CD4-positive, alpha-beta memory T cell (primary cell): ENCODE measurements at regions not wholly inside any gene's neighbourhood (a gene's known extent, or its start where the extent isn't known, plus 50 kb on each side); places are given as distances from the start of the nearest gene placed in this dataset.
"Not testable (repeated sequence)": the region's sequence is repeated elsewhere in the genome, so short reads cannot be mapped to it uniquely, and the experiment has no call there.

Source experiments
- CTCF ChIA-PET: fragments of 350-600 bp; sonication (Branson Sonifier 250); formaldehyde crosslinking; loops from one replicate; lab custom pipeline; 2021; ENCODE audit warnings: inconsistent platforms; ENCODE audit not compliant: partially characterized antibody; lab: Charles Lee
- POLR2A ChIA-PET: fragments of 350-600 bp; sonication (Branson Sonifier 250); formaldehyde crosslinking; loops from one replicate; lab custom pipeline; 2021; ENCODE audit not compliant: partially characterized antibody; lab: Charles Lee
- DNase-seq, 5 donors: peaks; one replicate each; pipeline versions ENCODE4 v3.0.0 to v3.0.0-alpha.2; 2020 to 2022; ENCODE audit warnings: mixed read lengths in 1 of 5
- H3K27ac ChIP-seq: one replicate; pipeline ENCODE4 v1.7.0; 2013; ENCODE audit warnings: low read depth, low read length
- H3K27me3 ChIP-seq: 2 replicates; pipeline ENCODE4 v1.7.0; 2013; ENCODE audit warnings: mild to moderate bottlenecking, low read length, moderate library complexity; ENCODE audit not compliant: insufficient read depth
- H3K36me3 ChIP-seq: 2 replicates; pipeline ENCODE4 v1.7.0; 2013; ENCODE audit warnings: mild to moderate bottlenecking, low read length, moderate library complexity; ENCODE audit not compliant: insufficient read depth
- H3K4me1 ChIP-seq: 2 replicates; pipeline ENCODE4 v1.7.0; 2013; ENCODE audit warnings: mild to moderate bottlenecking, low read length, moderate library complexity; ENCODE audit not compliant: insufficient read depth
- H3K4me3 ChIP-seq, 2 donors: one replicate each; pipeline ENCODE4 v1.7.0; 2013; ENCODE audit warnings: low read length in 2 of 2, mild to moderate bottlenecking in 1 of 2
- H3K9me3 ChIP-seq, 2 donors: one replicate each; pipeline ENCODE4 v1.7.0; 2013; ENCODE audit warnings: low read length in 2 of 2, control low read depth in 1 of 2; ENCODE audit not compliant: control insufficient read depth in 1 of 2
- H3K27ac Mint-ChIP-seq, 7 donors: one replicate each; pipeline ENCODE4 v1.8.0; 2020 to 2021; ENCODE audit warnings: mixed read lengths in 7 of 7, mild to moderate bottlenecking in 6 of 7, inconsistent platforms in 3 of 7, moderate library complexity in 3 of 7
- H3K27me3 Mint-ChIP-seq, 2 donors: one replicate each; pipeline ENCODE4 v1.8.0; 2020 to 2021; ENCODE audit warnings: mixed read lengths in 2 of 2
- H3K36me3 Mint-ChIP-seq, 2 donors: one replicate each; pipeline ENCODE4 v1.8.0; 2020 to 2021; ENCODE audit warnings: mixed read lengths in 2 of 2, inconsistent platforms in 1 of 2, mild to moderate bottlenecking in 1 of 2
- H3K4me1 Mint-ChIP-seq, 4 donors: one replicate each; pipeline ENCODE4 v1.8.0; 2020 to 2021; ENCODE audit warnings: mixed read lengths in 4 of 4, mild to moderate bottlenecking in 1 of 4
- H3K4me3 Mint-ChIP-seq, 8 donors: one replicate each; pipeline ENCODE4 v1.8.0; 2020 to 2021; ENCODE audit warnings: mixed read lengths in 8 of 8, mild to moderate bottlenecking in 7 of 8, moderate library complexity in 6 of 8, inconsistent platforms in 3 of 8
- H3K9me3 Mint-ChIP-seq, 8 donors: one replicate each; pipeline ENCODE4 v1.8.0; 2020 to 2021; ENCODE audit warnings: mixed read lengths in 8 of 8, mild to moderate bottlenecking in 5 of 8, inconsistent platforms in 3 of 8, moderate library complexity in 1 of 8
- intact Hi-C: fragments of 100-400 bp; cut with micrococcal nuclease; formaldehyde crosslinking; loops from one replicate; pipeline ENCODE4 v1.15.1; 2023

GRCh38 chr21:14008006-14008405, 202.7 kb downstream of the LIPI start:
- H3K36me3 Mint-ChIP-seq, CTCF ChIA-PET, POLR2A ChIA-PET, H3K4me1 ChIP-seq, H3K27ac ChIP-seq, intact Hi-C loops, H3K4me1 Mint-ChIP-seq, H3K4me3 Mint-ChIP-seq, H3K9me3 Mint-ChIP-seq, H3K27ac Mint-ChIP-seq, H3K27me3 ChIP-seq, DNase-seq, H3K9me3 ChIP-seq, H3K27me3 Mint-ChIP-seq, H3K4me3 ChIP-seq, H3K36me3 ChIP-seq: not testable (repeated sequence)

DNA sequence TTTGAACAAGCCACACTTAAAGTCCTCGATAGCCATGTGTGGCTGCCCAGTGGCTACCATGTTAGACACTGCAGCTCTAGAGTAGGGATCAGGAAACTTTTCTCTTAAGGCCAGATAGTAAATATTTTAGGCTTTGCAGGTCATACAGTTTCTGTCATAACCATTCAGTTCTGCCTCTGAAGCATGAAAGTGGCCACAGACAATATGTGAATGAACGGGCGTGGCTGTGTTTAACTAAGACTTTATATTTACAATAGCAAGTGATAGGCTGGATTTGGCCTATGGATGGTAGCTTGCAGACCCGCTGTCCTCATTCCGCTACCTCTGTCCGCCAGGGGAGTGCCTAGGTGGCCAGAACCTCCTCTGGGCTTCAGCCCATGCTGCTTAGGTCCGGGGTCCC, 204.6 kb downstream of the LIPI start:
- H3K9me3 ChIP-seq, H3K27ac Mint-ChIP-seq, H3K36me3 ChIP-seq, POLR2A ChIA-PET, H3K4me1 Mint-ChIP-seq, H3K27me3 ChIP-seq, H3K4me3 Mint-ChIP-seq, H3K36me3 Mint-ChIP-seq, H3K9me3 Mint-ChIP-seq, intact Hi-C loops, CTCF ChIA-PET, H3K4me1 ChIP-seq, H3K4me3 ChIP-seq, DNase-seq, H3K27me3 Mint-ChIP-seq, H3K27ac ChIP-seq: not testable (repeated sequence)

GRCh38 chr21:13986996-13987958, 223.5 kb downstream of the LIPI start:
- H3K27ac Mint-ChIP-seq, DNase-seq, H3K4me3 Mint-ChIP-seq, H3K9me3 ChIP-seq, POLR2A ChIA-PET, intact Hi-C loops, H3K27me3 Mint-ChIP-seq, H3K4me1 ChIP-seq, H3K4me3 ChIP-seq, H3K27me3 ChIP-seq, H3K36me3 Mint-ChIP-seq, H3K27ac ChIP-seq, H3K36me3 ChIP-seq, H3K4me1 Mint-ChIP-seq, CTCF ChIA-PET, H3K9me3 Mint-ChIP-seq: not testable (repeated sequence)

DNA sequence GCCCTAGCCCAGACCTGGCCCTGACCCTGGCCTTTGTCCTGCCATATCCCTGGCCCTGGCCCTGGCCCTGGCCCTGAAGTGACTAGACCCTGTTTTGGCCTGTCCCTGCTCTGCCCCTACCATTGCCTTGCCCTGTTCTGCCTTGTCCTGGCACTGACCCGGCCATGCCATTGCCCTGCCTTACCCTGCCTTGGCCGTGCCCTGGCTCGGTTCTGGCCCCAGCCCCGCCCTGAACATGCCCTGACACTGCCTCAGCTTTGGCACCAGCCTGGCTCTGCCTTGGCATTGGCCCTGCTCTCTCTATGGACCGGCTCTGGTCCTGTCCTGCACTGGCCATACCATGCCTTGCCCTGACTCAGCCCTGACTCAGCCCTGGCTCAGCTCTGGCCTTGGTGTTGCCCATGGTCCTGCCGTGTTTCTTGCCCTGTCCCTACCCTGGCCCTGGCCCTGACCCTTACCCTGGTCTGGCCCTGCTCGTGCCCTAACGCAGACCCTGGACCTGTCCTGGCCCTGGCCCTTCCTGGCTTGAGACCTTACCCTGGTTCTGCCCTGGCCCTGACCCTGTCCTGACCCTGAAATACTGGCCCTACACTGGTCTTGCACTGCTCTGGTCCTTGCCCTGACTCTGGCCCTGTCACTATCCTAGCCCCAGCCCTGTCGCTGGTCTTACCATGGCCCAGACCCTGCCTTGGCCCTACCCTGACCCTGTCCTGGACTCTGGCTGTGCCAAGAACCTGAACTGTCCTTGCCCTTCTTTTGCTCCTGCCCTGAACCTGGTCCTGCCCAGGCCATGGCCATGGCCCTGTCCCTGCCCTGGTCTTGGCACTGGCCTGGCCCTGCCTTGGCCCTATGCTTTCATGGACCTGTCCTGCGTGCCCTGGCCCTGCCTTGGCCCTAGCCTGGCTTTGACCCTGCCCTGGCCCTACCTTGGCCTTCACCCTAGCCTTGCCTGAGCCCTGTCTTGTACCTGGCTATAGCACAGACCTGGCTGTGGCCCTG, 224.6 kb downstream of the LIPI start:
- intact Hi-C loops, H3K27me3 Mint-ChIP-seq, H3K4me1 Mint-ChIP-seq, H3K36me3 Mint-ChIP-seq, H3K27ac ChIP-seq, H3K4me3 Mint-ChIP-seq, H3K4me3 ChIP-seq, H3K36me3 ChIP-seq, H3K4me1 ChIP-seq, CTCF ChIA-PET, H3K9me3 Mint-ChIP-seq, POLR2A ChIA-PET, DNase-seq, H3K27me3 ChIP-seq, H3K9me3 ChIP-seq: not testable (repeated sequence)
- H3K27ac Mint-ChIP-seq, result peak overlapping the region in 1 of 7 donors; percentile 55

GRCh38 chr21:13985137-13985864, 225.5 kb downstream of the LIPI start:
- POLR2A ChIA-PET, H3K9me3 Mint-ChIP-seq, H3K4me1 ChIP-seq, intact Hi-C loops, H3K9me3 ChIP-seq, CTCF ChIA-PET, H3K36me3 Mint-ChIP-seq, DNase-seq, H3K27me3 Mint-ChIP-seq, H3K36me3 ChIP-seq, H3K4me3 Mint-ChIP-seq, H3K4me3 ChIP-seq, H3K27ac Mint-ChIP-seq, H3K27ac ChIP-seq, H3K27me3 ChIP-seq, H3K4me1 Mint-ChIP-seq: not testable (repeated sequence)

DNA sequence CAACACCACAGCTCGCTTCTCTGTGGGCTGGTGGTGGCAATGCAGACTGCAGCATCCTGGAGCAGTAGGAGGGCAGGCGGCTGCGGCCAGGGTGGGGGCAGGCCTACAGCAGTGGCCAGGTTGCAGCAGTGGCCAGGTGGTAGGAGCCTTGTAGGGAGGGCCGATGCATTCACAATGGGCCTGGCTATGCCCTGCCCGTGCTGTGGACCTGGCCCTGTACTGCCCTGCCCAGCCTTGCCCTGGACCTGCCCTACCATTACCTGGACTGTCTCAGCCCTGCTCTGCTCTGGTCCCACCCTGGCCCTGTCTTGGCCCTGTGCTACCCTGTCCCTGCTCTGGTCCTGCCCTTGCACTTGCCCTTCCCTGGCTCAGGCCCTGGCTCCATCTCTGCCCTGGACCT, 226.0 kb downstream of the LIPI start:
- intact Hi-C loops, H3K27ac ChIP-seq, DNase-seq, H3K4me1 Mint-ChIP-seq, H3K36me3 ChIP-seq, H3K4me3 ChIP-seq, H3K4me3 Mint-ChIP-seq, H3K4me1 ChIP-seq, POLR2A ChIA-PET, CTCF ChIA-PET, H3K27ac Mint-ChIP-seq, H3K27me3 ChIP-seq, H3K27me3 Mint-ChIP-seq, H3K9me3 ChIP-seq, H3K9me3 Mint-ChIP-seq, H3K36me3 Mint-ChIP-seq: not testable (repeated sequence)
